NCI-H146 (cell line): ENCODE measurements at regions not wholly inside any gene's neighbourhood (a gene's known extent, or its start where the extent isn't known, plus 50 kb on each side); places are given as distances from the start of the nearest gene placed in this dataset.

Experiments
- DNase-seq: peaks from one replicate; lab custom pipeline; 2025; lab: John Stamatoyannopoulos, UW

DNA sequence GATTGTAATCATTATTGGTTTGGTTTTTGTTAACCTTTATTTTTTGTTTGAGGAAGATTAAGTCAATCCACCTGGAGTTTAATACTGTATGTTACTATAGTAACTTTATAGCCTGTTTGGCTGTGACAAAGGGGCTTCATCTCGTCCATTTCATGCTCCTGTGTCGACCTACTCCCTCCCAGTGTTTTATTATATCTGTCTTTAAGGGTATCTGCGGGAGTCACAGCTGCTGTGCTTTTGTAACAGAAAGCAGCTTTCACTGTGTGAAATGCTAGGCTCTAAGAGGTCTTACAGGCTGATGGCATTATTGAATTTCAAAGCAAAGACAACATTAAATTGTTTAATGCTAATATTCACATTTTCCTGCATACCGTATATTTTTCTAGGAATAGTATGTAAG lies 698.0 kb upstream of the POU3F2 start:
- peak; percentile 91 for DNase-seq

DNA sequence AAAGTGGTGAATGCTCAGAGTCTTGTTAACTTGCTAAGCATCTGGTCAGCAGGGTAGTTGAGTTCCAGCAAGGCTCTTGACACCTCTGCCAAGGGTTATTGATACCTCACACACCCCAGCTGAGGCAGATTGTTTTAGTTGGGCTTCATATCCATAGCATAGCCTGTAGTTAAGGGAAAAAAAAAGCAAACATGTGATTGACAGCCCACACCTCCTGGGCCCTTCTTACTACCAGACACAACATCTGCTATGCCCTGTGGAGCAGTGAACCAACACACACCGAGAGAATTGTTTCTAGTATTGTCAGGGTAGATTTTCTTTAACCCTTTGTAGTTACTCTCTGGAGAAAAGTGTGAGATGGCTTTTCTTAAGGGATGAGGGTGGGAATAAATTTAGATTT lies 697.0 kb upstream of the POU3F2 start:
- peak; percentile 81 for DNase-seq

DNA sequence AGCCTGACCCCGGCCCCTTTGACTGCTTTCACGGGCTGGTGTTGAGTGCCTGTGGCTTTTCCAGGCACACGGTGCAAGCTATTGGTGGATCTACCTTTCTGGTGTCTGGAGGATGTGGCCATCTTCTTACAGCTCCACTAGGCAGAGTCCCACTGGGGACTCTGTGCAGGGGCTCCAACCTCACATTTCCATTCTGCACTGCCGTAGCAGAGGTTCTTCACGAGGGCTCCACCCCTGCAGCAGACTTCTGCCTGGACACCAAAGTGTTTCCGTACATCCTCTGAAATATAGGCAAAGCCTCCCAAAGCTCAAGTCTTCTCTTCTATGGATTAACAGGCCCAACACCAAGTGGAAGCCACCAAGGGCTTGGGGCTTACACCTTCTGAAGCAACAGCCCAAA lies 691.5 kb upstream of the POU3F2 start:
- no peak for DNase-seq

DNA sequence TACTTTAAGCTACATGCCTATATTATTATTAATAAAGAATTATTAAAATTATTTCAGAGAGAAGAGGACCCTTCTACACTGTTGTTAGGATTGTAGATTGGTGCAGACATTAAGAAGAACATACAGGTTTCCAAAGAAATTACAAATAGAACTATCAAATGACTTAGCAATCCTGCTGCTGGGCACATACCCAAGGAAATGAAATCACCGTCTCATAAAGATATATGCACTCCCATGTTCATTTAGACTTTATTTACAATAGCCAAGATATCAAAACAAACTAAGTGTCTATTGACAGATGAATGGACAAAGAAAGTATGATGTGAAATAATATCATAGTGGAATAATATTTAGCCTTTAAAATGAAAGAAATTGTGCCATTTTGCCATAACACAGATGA lies 687.7 kb upstream of the POU3F2 start:
- no peak for DNase-seq

DNA sequence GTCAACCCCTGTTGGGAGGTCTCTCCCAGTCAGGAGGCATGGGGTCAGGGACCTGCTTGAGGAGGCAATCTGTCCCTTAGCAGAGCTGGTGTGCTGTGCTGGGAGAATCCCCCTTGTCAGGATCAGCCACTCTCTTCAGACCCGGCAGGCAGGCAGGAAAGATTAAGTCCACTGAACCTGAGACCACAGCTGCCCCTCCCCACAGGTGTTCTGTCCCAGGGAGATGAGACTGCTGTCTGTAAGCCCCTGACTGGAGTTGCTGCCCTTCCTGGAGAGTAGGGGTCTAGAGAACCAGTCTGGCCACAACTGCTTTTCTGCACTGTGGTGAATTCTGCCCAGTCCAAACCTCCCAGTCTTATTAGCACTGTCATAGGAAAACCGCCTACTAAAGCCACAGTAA lies 677.8 kb upstream of the POU3F2 start:
- no peak for DNase-seq

DNA sequence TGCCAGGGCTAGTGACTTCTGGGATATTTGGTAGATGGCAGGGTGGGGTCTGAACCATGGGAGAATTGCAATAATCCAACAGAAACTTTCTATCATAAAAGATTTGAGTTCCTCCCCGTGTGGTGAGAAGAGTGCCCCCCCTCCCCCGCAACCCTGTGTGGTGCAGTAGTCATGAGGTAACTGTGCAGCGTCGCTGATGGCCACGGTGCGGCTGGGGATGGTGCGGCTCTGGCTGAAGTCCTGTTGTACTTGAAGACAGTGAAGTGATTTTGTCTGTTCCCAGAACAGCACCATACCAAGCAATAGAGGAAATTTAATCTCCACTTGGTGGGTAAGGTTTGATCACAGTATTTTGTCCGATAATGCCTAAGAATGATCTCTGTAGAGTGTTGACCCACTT lies 654.8 kb upstream of the POU3F2 start:
- no peak for DNase-seq

DNA sequence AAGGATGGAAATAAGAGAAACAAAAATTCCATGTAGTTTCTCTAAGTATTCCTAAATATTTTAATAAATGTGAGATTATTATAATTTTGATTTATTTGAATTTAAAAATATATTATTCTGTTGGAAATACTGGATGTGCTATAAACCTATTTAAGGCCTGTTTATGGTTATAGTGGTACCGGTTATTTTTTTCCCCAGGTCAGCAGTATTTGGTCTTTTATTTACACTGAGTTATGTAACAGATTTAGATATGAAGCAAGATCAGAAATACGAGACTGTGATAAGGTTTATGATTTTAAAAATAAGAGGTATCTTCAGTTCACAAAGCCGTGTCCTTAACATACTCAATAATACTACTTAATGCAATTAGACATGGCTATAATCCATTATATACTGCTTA lies 634.3 kb upstream of the POU3F2 start:
- no peak for DNase-seq

DNA sequence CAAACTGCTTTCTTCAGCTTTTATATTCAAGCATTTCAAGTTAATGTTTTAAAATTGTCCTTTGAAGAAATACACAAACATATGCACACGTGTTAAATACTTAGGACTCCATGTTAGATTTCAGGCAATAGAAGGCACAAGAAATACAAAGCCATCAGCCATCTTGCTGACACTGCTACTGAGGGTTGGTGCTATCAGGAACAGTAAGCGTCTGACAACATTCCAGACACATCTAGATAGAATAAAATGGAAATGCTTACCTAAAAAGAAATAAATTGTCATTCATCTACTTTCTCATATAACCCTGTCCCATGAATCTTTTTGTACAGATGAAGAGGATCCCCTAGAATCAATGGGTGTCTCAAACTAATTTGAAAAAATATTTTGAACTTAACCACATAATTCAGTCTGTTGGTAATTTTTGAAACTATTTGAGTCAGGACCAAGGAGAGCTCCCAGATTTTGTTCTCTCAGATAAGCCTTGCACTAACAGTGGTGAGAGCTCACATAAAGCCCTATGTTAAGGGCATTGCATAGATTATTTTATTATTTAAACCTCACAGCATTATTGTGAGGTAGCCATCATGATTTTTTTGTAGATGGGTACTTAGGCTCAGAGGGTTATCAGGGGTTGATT lies 631.1 kb upstream of the POU3F2 start:
- DNase-seq = no peak

DNA sequence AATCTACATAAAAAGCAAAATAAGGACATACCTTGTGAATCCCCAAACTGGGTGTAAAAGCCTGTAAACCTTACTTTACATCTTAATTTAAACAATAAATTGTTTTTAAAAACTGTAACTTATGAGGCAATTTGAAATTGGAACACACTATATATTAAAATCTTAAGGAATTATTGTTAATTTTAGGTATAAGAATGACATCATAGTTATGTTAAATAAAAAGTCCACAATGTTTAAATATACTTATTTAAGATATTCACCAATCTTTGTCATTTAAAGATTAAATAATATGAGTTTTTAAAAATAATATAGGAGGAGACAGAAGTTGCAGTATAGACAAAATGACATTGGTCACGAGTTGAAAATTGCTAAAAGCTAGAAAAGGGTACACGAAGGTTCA lies 621.9 kb upstream of the POU3F2 start:
- DNase-seq = no peak

DNA sequence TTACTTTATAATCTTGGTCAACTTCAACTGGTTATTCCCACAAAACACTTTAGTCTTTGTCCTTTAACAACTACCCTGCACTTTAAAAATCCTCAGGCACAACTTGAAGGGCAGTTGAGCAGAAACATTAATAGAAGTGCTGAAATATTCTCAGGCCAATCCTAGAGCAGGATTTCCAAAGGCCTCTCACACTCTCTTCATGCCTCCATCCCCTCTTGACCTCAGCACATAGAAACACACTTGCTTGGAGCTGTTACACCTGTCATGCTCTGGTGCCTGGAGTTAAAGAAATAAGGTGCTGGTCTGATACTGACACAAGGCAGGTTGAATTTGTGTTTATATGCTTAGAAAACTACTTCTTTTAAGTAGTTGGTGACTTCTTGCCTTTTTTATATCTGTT lies 618.8 kb upstream of the POU3F2 start:
- DNase-seq = no peak

DNA sequence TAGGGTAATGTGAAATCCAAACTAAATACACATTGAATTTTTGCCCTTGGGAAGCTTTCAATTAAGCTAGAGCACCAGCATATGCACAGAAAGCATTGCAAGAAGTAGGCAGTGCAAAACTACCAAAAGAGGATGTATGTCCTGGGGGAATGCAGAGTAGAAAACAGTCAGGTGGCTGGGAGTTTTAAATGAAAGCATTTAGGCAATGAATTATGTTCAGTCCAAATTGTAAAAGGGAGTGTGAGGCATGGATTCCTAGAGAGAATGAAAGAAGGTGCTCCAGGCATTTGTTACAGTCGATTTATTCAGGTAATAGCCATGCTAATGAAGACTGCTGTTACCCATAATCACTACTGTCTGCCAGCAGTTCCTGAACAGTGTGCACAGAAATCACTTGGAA lies 604.1 kb upstream of the POU3F2 start:
- DNase-seq = peak; percentile 19

DNA sequence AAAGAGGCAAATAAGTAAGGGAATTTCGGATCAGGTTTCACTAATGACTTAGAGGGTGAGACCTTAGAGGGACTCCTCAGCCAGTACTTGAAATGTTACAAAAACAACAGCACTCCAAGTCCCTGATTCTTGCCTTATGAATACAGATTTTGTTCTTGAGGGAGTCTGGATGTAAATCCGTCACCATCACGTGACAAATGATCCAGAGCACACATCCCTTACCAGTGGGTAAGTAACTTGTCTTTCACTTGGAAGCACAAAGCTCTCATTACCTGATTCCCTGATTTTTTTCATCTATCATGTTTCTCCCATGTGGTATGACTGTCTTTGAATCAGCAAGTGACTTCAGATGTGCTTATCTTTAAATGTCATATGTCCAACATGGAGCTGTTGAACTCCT lies 595.3 kb upstream of the POU3F2 start:
- DNase-seq = no peak

DNA sequence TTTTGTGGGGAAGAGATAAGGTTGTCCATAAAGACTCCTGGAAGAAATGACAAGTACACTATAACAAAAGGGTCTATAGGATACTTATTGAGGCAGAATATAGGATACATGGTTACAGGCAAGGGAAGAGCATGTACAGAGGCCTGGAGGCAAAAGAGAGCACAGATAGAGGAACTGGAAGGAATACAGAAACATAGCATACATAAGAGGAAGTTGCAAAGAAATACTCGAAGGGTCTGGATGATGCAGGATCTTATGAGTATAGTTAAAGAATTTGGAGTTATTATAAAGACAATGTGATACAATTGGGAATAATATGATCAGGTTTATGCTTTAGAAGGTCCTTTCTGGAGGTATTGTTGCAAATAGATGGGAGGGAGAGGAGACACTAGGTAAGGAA lies 592.7 kb upstream of the POU3F2 start:
- no peak for DNase-seq

DNA sequence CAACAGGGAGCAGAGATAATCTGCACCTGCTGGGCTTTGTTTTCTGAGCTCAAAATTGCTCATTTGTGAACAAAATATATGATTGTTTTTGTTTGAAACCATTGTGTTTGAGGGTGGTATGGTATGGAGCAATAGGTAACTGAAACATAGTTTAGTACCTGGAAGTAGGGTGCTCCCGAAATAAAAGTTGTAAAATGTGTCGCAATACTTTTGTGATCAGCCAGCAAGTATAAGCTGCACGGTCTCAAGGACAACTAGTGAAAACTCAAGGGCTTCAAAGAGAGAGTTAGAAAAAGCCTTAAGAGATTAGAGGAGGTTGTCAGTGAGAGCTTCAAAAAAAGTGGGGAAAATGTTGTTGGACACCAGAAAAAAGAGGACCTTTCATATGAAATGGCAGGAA lies 579.8 kb upstream of the POU3F2 start:
- peak; percentile 48 for DNase-seq

DNA sequence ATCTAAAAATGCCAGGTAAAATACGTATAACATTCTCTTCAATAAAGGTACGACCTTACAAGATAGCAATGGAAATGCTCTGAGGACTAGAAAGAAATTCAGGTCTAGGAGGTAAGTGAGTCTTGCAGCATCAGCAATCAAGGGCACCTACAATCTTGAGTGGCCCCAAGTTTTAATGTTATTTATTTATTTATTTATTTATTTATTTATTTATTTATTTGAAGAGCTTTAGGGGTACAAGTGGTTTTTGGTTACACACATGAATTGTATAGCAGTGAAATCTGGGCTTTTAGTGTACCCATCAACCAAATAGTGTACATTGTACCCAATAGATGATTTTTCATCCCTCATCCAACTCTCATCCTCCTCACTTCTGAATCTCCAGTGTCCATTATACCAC lies 574.0 kb upstream of the POU3F2 start:
- DNase-seq = no peak

DNA sequence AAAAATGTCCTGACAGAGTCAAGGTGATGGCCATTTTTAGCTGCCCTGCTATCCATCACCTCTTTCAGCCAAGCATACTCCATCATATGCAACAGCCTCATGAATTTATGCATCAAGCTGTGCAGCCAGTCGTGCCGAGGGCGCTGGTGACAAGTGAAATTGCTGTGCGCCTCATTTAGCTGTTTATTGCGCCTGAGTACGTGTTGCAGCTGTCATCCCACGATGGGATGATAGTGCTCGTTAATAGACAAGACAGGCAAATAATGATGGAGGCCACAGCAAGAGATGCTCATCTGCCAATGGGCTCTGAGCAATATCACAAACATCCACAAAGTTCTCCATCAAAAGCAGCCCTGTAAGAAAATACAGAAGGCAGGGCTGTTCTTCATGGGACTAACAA lies 562.3 kb upstream of the POU3F2 start:
- peak; percentile 1 for DNase-seq

DNA sequence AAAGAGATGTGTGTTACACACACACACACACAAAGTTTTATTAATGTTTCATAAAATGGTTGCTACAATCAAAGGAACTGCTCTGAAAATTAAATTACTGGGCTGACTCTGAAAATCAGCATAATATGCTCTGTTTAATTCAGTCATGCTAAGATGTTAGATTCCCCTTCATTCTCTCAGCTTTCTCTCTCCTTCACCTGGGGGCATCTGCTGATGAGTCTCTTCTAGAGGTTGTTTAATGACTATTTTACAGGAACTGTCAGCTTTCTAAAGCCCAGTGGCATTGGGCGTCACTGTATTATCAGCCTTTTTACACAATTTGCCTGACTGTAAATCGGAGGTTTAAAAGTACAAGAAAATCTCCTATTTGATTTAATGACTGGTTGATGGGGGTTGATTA lies 559.7 kb upstream of the POU3F2 start:
- DNase-seq = no peak

DNA sequence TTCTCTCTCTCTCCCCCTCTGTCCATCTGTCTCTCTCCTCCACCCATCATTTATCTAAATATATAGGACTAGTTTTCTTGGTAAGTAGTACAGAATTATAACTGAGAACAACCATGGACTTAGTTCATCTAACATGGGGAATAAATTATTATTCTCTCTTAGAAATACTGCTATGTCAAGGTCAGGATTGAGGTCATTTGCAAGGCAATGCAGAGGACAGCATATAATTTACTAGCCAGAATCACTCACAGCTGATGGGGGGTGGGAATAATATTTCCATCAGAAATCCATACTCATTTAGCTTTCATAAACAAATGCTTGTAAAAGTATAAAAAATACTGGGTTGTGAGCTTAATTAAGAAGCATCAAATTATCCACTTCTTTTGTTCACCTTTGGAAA lies 553.9 kb upstream of the POU3F2 start:
- DNase-seq = peak; percentile 23

DNA sequence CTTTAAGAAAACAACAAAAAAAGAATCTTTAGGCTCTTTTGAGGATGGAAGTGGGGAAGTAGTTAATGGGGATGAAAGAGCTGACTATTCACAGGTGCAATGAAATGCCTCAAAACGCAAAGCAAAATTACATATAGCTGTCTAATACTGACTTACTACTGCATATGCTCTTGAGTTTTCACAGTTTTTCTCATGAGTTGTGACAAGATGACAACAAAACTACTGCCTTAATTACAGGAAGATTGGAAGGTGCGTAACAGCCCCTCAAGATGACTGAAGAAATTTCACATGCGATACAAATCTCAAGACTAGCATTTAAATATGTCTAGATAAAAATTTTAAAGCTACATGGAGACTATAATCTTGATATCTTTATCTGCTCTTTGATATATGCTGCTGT lies 547.8 kb upstream of the POU3F2 start:
- DNase-seq = no peak

DNA sequence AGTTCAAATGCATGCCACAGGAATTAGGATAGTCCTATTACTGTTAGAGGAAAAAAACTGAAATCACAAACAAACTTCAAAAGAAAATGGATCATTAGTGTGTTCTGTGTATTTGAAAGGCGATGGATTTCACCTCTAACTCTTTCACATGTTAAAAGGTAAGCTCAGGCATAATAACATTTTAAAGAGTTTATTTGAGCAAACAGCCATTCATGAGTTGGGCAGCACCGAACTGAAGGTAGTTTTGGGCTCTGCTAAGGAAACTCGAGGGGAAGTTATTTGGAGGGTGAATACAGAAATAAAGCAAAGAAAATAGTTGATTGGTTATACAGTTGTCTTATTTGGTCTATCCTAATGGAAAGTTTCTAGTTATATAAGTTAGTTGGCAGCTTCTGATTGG lies 546.5 kb upstream of the POU3F2 start:
- no peak for DNase-seq

DNA sequence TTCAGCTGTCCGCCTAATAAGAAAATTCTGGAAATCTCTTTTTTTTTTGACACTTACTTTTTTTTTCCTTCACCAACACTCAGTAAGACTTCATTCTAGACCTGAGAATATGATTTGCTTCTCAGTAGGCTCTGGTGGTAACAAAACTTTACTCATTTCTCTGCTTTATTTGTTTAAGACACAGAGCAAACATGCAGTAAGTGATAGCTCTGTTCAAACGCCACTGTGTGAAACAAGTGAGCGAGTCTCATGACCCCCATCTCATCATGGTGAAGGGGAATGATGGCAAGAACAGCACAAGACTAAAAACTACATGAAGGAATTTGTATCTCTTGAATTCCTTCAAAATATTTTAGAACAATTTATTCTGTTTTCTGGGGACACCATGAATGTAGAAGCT lies 541.6 kb upstream of the POU3F2 start:
- peak; percentile 71 for DNase-seq

DNA sequence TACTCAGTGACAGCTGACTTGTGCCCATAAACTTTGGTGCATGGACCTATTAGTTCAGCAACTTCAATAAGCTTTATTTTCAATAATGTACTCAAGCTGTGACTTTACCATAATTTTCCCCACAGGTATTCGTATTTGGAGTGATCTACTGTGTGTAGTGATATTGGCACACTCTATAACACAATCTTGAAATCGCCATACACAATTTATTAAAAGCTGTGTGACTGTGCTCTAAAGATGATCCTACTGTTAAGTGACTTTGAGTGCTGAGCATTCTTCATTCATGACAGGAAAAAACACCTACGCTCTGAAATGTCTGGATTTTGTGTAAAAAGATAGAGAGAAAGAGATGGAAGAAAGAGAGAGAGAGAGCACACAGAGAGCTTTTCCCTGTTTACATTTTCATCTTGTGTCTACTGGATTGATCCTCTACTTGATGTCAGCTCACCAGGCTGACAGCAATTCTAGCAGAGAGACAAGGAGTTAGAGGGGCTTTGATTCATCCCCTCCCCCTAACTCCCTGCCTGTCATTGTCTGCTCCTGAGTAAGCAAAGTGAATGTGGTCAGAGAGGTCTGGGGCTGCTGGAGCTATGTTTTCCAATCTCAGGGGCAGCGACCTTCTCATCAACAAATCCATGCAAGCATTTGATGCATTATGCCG lies 538.7 kb upstream of the POU3F2 start:
- no peak for DNase-seq

DNA sequence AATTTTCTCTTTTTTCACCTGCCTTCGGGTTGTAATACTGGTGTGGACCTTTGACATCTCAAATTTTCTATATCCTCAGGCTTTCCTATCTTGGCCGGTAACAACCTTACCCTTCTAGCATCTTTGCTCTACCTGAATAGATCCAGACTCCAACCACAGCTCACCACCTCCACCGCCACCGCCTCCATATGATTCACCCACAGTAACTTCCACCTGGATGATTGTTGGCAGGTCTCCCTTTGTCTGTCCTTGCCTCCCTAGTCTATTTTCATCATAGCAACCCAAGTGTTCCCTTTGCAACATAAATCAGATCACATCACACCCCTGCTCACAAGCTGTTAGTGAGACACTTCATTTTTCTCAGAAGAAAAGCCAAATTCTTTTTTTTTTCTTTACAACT lies 525.8 kb upstream of the POU3F2 start:
- no peak for DNase-seq

DNA sequence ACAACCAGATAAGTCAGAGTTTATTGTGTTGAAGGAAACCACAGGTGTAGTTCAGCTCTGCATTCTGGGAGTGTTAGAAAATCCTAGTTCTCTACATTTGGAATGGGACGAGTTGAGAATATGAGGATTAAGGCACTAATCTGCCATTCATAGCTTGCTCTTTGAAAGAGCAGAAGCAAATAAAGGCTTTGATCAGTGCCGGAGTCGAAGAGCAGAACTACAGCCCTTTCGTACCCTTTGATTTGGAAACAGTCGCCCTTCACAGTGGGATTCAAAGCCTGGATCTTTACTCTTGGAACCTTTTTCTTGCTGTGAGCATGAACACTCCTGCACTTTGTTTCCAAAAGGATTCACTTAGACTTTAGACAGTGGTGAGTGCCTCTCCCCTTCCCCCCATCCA lies 523.9 kb upstream of the POU3F2 start:
- DNase-seq = no peak
